Neural crest cell (in vitro differentiated cells): ENCODE measurements at regions not wholly inside any gene's neighbourhood (a gene's known extent, or its start where the extent isn't known, plus 50 kb on each side); places are given as distances from the start of the nearest gene placed in this dataset.

ENCODE experiments used
- DNase-seq: peaks from one replicate; pipeline ENCODE4 v3.0.0; 2021; ENCODE audit warnings: low read depth, mixed read lengths, low spot score
- H3K27ac Mint-ChIP-seq: one replicate; pipeline ENCODE4 v1.8.0; 2021; ENCODE audit warnings: mild to moderate bottlenecking, mixed read lengths; ENCODE audit not compliant: unreplicated experiment
- H3K27me3 Mint-ChIP-seq: 2 replicates; pipeline ENCODE4 v1.8.0; 2021; ENCODE audit warnings: low read depth, mild to moderate bottlenecking, mixed read lengths
- H3K36me3 Mint-ChIP-seq: 2 replicates; pipeline ENCODE4 v1.8.0; 2021; ENCODE audit warnings: low read depth, mild to moderate bottlenecking, mixed read lengths
- H3K4me1 Mint-ChIP-seq: 2 replicates; pipeline ENCODE4 v1.8.0; 2021; ENCODE audit warnings: mixed read lengths
- H3K4me3 Mint-ChIP-seq: one replicate; pipeline ENCODE4 v1.8.0; 2021; ENCODE audit warnings: mild to moderate bottlenecking, mixed read lengths
- H3K9me3 Mint-ChIP-seq: 2 replicates; pipeline ENCODE4 v1.8.0; 2021; ENCODE audit warnings: mixed read lengths
- TF ChIP-seq, protein P1 (sequence below): fragments of 200-600 bp; sonication (generic); conservative IDR thresholded peaks from 2 replicates; pipeline ENCODE4 v1.5.0; 2021; ENCODE audit warnings: antibody characterized with exemption, mild to moderate bottlenecking

GRCh38 chr12:108446766-108447165, 68.3 kb upstream of the FICD start:
- no peak overlapping the region for H3K27ac Mint-ChIP-seq
- no peaks in the 10 kb centered on the region for H3K36me3 Mint-ChIP-seq
- H3K4me3 Mint-ChIP-seq = no peak overlapping the region
- TF ChIP-seq, protein P1, sequence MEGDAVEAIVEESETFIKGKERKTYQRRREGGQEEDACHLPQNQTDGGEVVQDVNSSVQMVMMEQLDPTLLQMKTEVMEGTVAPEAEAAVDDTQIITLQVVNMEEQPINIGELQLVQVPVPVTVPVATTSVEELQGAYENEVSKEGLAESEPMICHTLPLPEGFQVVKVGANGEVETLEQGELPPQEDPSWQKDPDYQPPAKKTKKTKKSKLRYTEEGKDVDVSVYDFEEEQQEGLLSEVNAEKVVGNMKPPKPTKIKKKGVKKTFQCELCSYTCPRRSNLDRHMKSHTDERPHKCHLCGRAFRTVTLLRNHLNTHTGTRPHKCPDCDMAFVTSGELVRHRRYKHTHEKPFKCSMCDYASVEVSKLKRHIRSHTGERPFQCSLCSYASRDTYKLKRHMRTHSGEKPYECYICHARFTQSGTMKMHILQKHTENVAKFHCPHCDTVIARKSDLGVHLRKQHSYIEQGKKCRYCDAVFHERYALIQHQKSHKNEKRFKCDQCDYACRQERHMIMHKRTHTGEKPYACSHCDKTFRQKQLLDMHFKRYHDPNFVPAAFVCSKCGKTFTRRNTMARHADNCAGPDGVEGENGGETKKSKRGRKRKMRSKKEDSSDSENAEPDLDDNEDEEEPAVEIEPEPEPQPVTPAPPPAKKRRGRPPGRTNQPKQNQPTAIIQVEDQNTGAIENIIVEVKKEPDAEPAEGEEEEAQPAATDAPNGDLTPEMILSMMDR = no peak
- no peak for DNase-seq
- peaks cover 8% of the 10 kb centered on the region for H3K9me3 Mint-ChIP-seq
- H3K27me3 Mint-ChIP-seq = peaks cover 9% of the 10 kb centered on the region
- H3K4me1 Mint-ChIP-seq = peaks cover 24% of the 10 kb centered on the region

DNA sequence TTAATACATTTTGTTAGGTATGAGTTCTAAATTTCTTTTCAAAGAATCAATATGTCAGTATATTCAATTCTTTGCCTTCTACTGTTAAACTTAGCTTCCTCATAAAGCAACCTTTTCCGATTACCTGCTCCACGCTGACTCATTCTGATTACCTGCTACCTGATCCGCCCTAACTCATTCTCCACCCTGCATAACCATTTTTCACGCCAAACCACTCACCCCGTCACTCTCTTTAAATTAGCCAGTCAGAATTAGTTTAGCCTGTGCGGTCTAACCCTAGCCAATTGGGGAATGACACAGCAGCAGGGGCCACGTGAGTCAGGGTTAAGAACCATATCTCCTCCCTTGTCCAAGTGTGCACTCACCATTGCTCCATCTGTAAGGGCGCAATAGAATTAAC, 72.2 kb upstream of the FICD start:
- Mint-ChIP-seq H3K4me1 (peaks cover 25% of the 10 kb centered on the region), H3K27me3 (no peaks in the 10 kb centered on the region), H3K36me3 (no peaks in the 10 kb centered on the region), H3K9me3 (peaks cover 12% of the 10 kb centered on the region), H3K4me3 (no peak overlapping the region), H3K27ac (no peak overlapping the region)
- TF ChIP-seq, protein P1 = no peak
- no peak for DNase-seq

DNA sequence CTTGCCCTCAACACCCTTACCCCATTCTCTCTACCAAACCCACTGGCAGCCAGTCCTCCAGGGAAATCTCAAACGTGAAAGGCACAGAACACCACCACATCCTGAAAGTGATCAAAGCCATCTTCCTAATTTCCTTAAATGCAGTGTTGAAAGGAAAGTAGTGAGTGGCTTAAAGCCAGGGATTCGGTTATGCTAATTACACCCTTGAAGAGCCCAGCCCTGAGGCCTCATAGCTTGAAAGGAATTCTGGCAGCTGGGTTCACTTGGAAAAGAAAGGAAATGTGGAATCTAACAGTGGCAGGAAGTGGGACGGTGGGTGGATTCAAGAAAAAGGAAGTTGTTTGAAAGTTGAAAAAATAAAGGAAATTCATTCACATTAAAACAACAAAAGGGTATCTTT, 73.0 kb upstream of the FICD start:
- no peaks in the 10 kb centered on the region for H3K36me3 Mint-ChIP-seq

DNA sequence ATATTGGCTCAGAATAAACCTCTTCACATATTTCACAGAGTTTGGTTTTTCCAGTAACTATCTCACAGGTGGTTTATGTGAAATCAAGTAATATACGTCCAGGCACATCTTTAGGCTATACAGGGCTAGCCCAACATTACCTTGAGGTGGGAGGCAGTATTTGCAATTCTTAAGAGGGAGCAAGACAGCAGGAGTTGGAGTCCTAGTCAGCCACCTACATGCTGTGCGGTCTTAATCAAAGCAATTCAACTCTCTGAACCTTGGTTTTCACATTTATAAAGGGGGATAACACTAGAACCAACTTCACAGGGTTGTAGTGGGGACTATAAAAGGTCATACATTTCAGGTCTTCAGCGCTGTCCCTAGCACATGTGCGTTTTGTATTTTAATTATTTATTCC, 73.5 kb upstream of the FICD start:
- DNase-seq = no peak
- TF ChIP-seq, protein P1 = no peak
- H3K27ac Mint-ChIP-seq = no peak overlapping the region

More for the DNA sequence above, 73.0 kb upstream of the FICD start:
- peaks cover 23% of the 10 kb centered on the region for H3K4me1 Mint-ChIP-seq
- no peak for DNase-seq
- TF ChIP-seq, protein P1 = no peak
- peaks cover 12% of the 10 kb centered on the region for H3K9me3 Mint-ChIP-seq
- H3K27me3 Mint-ChIP-seq = no peaks in the 10 kb centered on the region
- no peak overlapping the region for H3K27ac Mint-ChIP-seq
- H3K4me3 Mint-ChIP-seq = peak overlapping the region; percentile 3

GRCh38 chr12:108440736-108441135, 74.3 kb upstream of the FICD start:
- Mint-ChIP-seq H3K9me3 (peaks cover 12% of the 10 kb centered on the region), H3K27ac (no peak overlapping the region), H3K27me3 (no peaks in the 10 kb centered on the region), H3K36me3 (no peaks in the 10 kb centered on the region), H3K4me3 (no peak overlapping the region), H3K4me1 (peaks cover 17% of the 10 kb centered on the region)
- no peak for DNase-seq
- TF ChIP-seq, protein P1 = no peak

More for the DNA sequence above, 73.5 kb upstream of the FICD start:
- Mint-ChIP-seq H3K27me3 (no peaks in the 10 kb centered on the region), H3K36me3 (no peaks in the 10 kb centered on the region), H3K4me3 (no peak overlapping the region), H3K9me3 (peaks cover 12% of the 10 kb centered on the region), H3K4me1 (peaks cover 18% of the 10 kb centered on the region)

GRCh38 chr12:108438667-108439066, 76.4 kb upstream of the FICD start:
- peaks cover 12% of the 10 kb centered on the region for H3K9me3 Mint-ChIP-seq
- H3K36me3 Mint-ChIP-seq = no peaks in the 10 kb centered on the region
- no peak overlapping the region for H3K27ac Mint-ChIP-seq
- TF ChIP-seq, protein P1 = no peak
- peaks cover 3% of the 10 kb centered on the region for H3K27me3 Mint-ChIP-seq
- DNase-seq = no peak
- peaks cover 17% of the 10 kb centered on the region for H3K4me1 Mint-ChIP-seq
- H3K4me3 Mint-ChIP-seq = no peak overlapping the region
